ENCODE measurements at regions not wholly inside any gene's neighbourhood (a gene's known extent, or its start where the extent isn't known, plus 50 kb on each side); places are given as distances from the start of the nearest gene placed in this dataset.

GRCh38 chr1:38609166-38610025, 250.2 kb downstream of the RRAGC start:
- Histone ChIP-seq H3K4me1 (no peaks in the 10 kb centered on the region), H3K36me3 (no peaks in the 10 kb centered on the region), H3K4me3 (no peak overlapping the region), H3K9me3 (no peaks in the 10 kb centered on the region), H3K27me3 (peaks cover 0 to 8% of the 10 kb centered on the region in 2 donors), H3K27ac (no peak overlapping the region)
- WGBS, 2 donors = 82 to 87% methylated on average over 20 of the region's 20 CpGs
- DNase-seq (ENCODE audit: low spot score in 2 of 2) = no peak
- TF ChIP-seq CTCF (IDR thresholded peaks at IDR 0.05) (no peak), POLR2A (IDR thresholded peaks at IDR 0.05) (no peak), EP300 (IDR thresholded peaks at IDR 0.05) (no peak)

- WGBS, 2 donors = 35% methylated on average over 15 to 17 of the region's 17 CpGs
Observed at GRCh38 chr1:38608202-38608864, 251.2 kb downstream of the RRAGC start.

GRCh38 chr1:38607526-38607925, 252.0 kb downstream of the RRAGC start:
- Histone ChIP-seq H3K27ac (no peak overlapping the region), H3K4me1 (no peaks in the 10 kb centered on the region), H3K27me3 (no peaks in the 10 kb centered on the region), H3K9me3 (no peaks in the 10 kb centered on the region), H3K4me3 (no peak overlapping the region), H3K36me3 (no peaks in the 10 kb centered on the region)
- TF ChIP-seq EP300 (IDR thresholded peaks at IDR 0.05) (no peak), CTCF (IDR thresholded peaks at IDR 0.05) (no peak)
- 73 to 77% methylated on average over 7 to 8 of the region's 8 CpGs for WGBS, 2 donors
- no peak for DNase-seq (ENCODE audit: low spot score in 2 of 2)

More at GRCh38 chr1:38608202-38608864, 251.2 kb downstream of the RRAGC start:
- peaks cover 0 to 8% of the 10 kb centered on the region in 2 donors for H3K27me3 ChIP-seq
- TF ChIP-seq CTCF (IDR thresholded peaks at IDR 0.05) (peak in 2 of 5 experiments; percentile 19 to 22), EP300 (IDR thresholded peaks at IDR 0.05) (no peak)
- no peaks in the 10 kb centered on the region for H3K4me1 ChIP-seq
- H3K4me3 ChIP-seq = no peak overlapping the region
- no peaks in the 10 kb centered on the region for H3K9me3 ChIP-seq
- no peak overlapping the region for H3K27ac ChIP-seq
- H3K36me3 ChIP-seq = no peaks in the 10 kb centered on the region
- no peak for DNase-seq (ENCODE audit: low spot score in 2 of 2)

GRCh38 chr1:38605063-38605462, 254.5 kb downstream of the RRAGC start:
- 71 to 80% methylated on average over 3 of the region's 3 CpGs for WGBS, 2 donors
- H3K27ac ChIP-seq = no peak overlapping the region
- no peaks in the 10 kb centered on the region for H3K27me3 ChIP-seq
- H3K4me1 ChIP-seq = no peaks in the 10 kb centered on the region
- no peak for DNase-seq (ENCODE audit: low spot score in 2 of 2)
- TF ChIP-seq CTCF (IDR thresholded peaks at IDR 0.05) (no peak), POLR2A (IDR thresholded peaks at IDR 0.05) (no peak), EP300 (IDR thresholded peaks at IDR 0.05) (no peak)
- no peaks in the 10 kb centered on the region for H3K9me3 ChIP-seq
- no peaks in the 10 kb centered on the region for H3K36me3 ChIP-seq
- H3K4me3 ChIP-seq = no peak overlapping the region

GRCh38 chr1:38603907-38604306, 255.7 kb downstream of the RRAGC start:
- Histone ChIP-seq H3K9me3 (no peaks in the 10 kb centered on the region), H3K27ac (no peak overlapping the region), H3K36me3 (no peaks in the 10 kb centered on the region), H3K4me1 (no peaks in the 10 kb centered on the region), H3K4me3 (no peak overlapping the region), H3K27me3 (no peaks in the 10 kb centered on the region)
- no peak for DNase-seq (ENCODE audit: low spot score in 2 of 2)
- TF ChIP-seq CTCF (IDR thresholded peaks at IDR 0.05) (no peak), POLR2A (IDR thresholded peaks at IDR 0.05) (no peak), EP300 (IDR thresholded peaks at IDR 0.05) (no peak)
- 80 to 94% methylated on average over 8 of the region's 8 CpGs for WGBS, 2 donors
